CD4-positive, CD25-positive, alpha-beta regulatory T cell (primary cell): ENCODE measurements at regions not wholly inside any gene's neighbourhood (a gene's known extent, or its start where the extent isn't known, plus 50 kb on each side); places are given as distances from the start of the nearest gene placed in this dataset.

Experiments
- ATAC-seq, 2 donors: fragments of 150-1000 bp; cut with Tn5 transposase; one replicate each; pipeline ENCODE4 v1.10.0; 2021; ENCODE audit warnings: low read depth in 2 of 2, moderate number of reproducible peaks in 2 of 2, moderate library complexity in 1 of 2
- DNase-seq, 3 donors: peaks; one replicate each; pipeline versions ENCODE4 v3.0.0 to v3.0.0-alpha.2; 2012 to 2022; ENCODE audit warnings: mixed read lengths in 1 of 3
- H3K27ac ChIP-seq: one replicate; pipeline ENCODE4 v1.7.0; 2013; ENCODE audit warnings: mild to moderate bottlenecking, low read length; ENCODE audit not compliant: insufficient read depth, poor library complexity, severe bottlenecking
- H3K27me3 ChIP-seq: one replicate; pipeline ENCODE4 v1.7.0; 2013; ENCODE audit warnings: low read length; ENCODE audit not compliant: control insufficient read depth, insufficient read depth
- H3K36me3 ChIP-seq: one replicate; pipeline ENCODE4 v1.7.0; 2013; ENCODE audit warnings: mild to moderate bottlenecking, low read length, moderate library complexity; ENCODE audit not compliant: control insufficient read depth, insufficient read depth
- H3K4me1 ChIP-seq: 2 replicates; pipeline ENCODE4 v1.7.0; 2013; ENCODE audit warnings: mild to moderate bottlenecking, low read length; ENCODE audit not compliant: insufficient read depth, control insufficient read depth, poor library complexity, severe bottlenecking
- H3K4me3 ChIP-seq: one replicate; pipeline ENCODE4 v1.7.0; 2013; ENCODE audit warnings: low read depth, mild to moderate bottlenecking, low read length, moderate library complexity
- H3K9me3 ChIP-seq, 2 experiments: 1 replicate in 1 of 2; 2 replicates in 1 of 2; pipeline ENCODE4 v1.7.0; 2013; ENCODE audit warnings: low read length in 2 of 2, mild to moderate bottlenecking in 1 of 2, moderate library complexity in 1 of 2; ENCODE audit not compliant: control insufficient read depth in 2 of 2
- H3K27ac Mint-ChIP-seq, 3 donors: one replicate each; pipeline ENCODE4 v1.8.0; 2020 to 2022; ENCODE audit warnings: mild to moderate bottlenecking in 3 of 3, mixed read lengths in 3 of 3, moderate library complexity in 2 of 3
- H3K27me3 Mint-ChIP-seq: one replicate; pipeline ENCODE4 v1.8.0; 2022; ENCODE audit warnings: mild to moderate bottlenecking, mixed read lengths
- H3K36me3 Mint-ChIP-seq: one replicate; pipeline ENCODE4 v1.8.0; 2020; ENCODE audit warnings: mixed read lengths
- H3K4me1 Mint-ChIP-seq, 4 donors: one replicate each; pipeline ENCODE4 v1.8.0; 2020 to 2022; ENCODE audit warnings: mixed read lengths in 4 of 4, mild to moderate bottlenecking in 1 of 4
- H3K4me3 Mint-ChIP-seq, 4 donors: one replicate each; pipeline ENCODE4 v1.8.0; 2020 to 2022; ENCODE audit warnings: mild to moderate bottlenecking in 4 of 4, mixed read lengths in 4 of 4, moderate library complexity in 3 of 4
- H3K9me3 Mint-ChIP-seq, 7 donors: one replicate each; pipeline ENCODE4 v1.8.0; 2020 to 2022; ENCODE audit warnings: mixed read lengths in 7 of 7, mild to moderate bottlenecking in 3 of 7, moderate library complexity in 2 of 7

GRCh38 chr5:54624805-54625568 is 107.4 kb downstream of the SNX18 start:
- H3K27ac Mint-ChIP-seq: no peak overlapping the region

GRCh38 chr5:54621709-54622108 is 104.2 kb downstream of the SNX18 start:
- no peak overlapping the region for H3K4me3 Mint-ChIP-seq
- no peaks in the 10 kb centered on the region for H3K27me3 ChIP-seq

More at GRCh38 chr5:54624805-54625568, 107.4 kb downstream of the SNX18 start:
- H3K27me3 ChIP-seq: no peaks in the 10 kb centered on the region
- no peaks in the 10 kb centered on the region for H3K36me3 ChIP-seq
- Mint-ChIP-seq H3K27me3 (no peaks in the 10 kb centered on the region), H3K4me1 (peaks cover 0 to 6% (median under 1%) of the 10 kb centered on the region in 4 donors), H3K4me3 (no peak overlapping the region), H3K36me3 (no peaks in the 10 kb centered on the region), H3K9me3 (peaks cover 0 to 4% (median 2%) of the 10 kb centered on the region in 7 donors)
- peaks cover 3 to 5% of the 10 kb centered on the region in 2 experiments for H3K9me3 ChIP-seq
- DNase-seq (no peak), ATAC-seq (no peak)
- no peaks in the 10 kb centered on the region for H3K4me1 ChIP-seq
- no peak overlapping the region for H3K4me3 ChIP-seq
- H3K27ac ChIP-seq: no peak overlapping the region

GRCh38 chr5:54621048-54621447 is 103.5 kb downstream of the SNX18 start:
- H3K36me3 Mint-ChIP-seq: no peaks in the 10 kb centered on the region
- no peaks in the 10 kb centered on the region for H3K36me3 ChIP-seq
- H3K27me3 Mint-ChIP-seq: peaks cover 12% of the 10 kb centered on the region
- no peak overlapping the region for H3K27ac Mint-ChIP-seq
- no peak overlapping the region for H3K4me3 Mint-ChIP-seq
- no peaks in the 10 kb centered on the region for H3K27me3 ChIP-seq
- DNase-seq (no peak), ATAC-seq (no peak)
- H3K9me3 ChIP-seq: no peaks in the 10 kb centered on the region
- H3K4me1 ChIP-seq: no peaks in the 10 kb centered on the region
- H3K9me3 Mint-ChIP-seq: peaks cover 0 to 2% (median 0%) of the 10 kb centered on the region in 7 donors
- H3K4me3 ChIP-seq: no peak overlapping the region
- no peak overlapping the region for H3K27ac ChIP-seq
- H3K4me1 Mint-ChIP-seq: peaks cover 0 to 8% (median 3%) of the 10 kb centered on the region in 4 donors

More at GRCh38 chr5:54621709-54622108, 104.2 kb downstream of the SNX18 start:
- DNase-seq (no peak), ATAC-seq (no peak)
- no peaks in the 10 kb centered on the region for H3K9me3 ChIP-seq
- no peaks in the 10 kb centered on the region for H3K36me3 ChIP-seq
- no peak overlapping the region for H3K27ac ChIP-seq
- H3K9me3 Mint-ChIP-seq: peaks cover 0 to 2% (median 0%) of the 10 kb centered on the region in 7 donors
- H3K27ac Mint-ChIP-seq: no peak overlapping the region
- peaks cover 0 to 7% (median 3%) of the 10 kb centered on the region in 4 donors for H3K4me1 Mint-ChIP-seq
- no peaks in the 10 kb centered on the region for H3K36me3 Mint-ChIP-seq
- no peaks in the 10 kb centered on the region for H3K4me1 ChIP-seq
- peaks cover 12% of the 10 kb centered on the region for H3K27me3 Mint-ChIP-seq
- H3K4me3 ChIP-seq: no peak overlapping the region

GRCh38 chr5:54620141-54620933 is 102.8 kb downstream of the SNX18 start:
- no peaks in the 10 kb centered on the region for H3K36me3 Mint-ChIP-seq
- Histone ChIP-seq H3K36me3 (no peaks in the 10 kb centered on the region), H3K9me3 (no peaks in the 10 kb centered on the region), H3K27ac (no peak overlapping the region), H3K27me3 (no peaks in the 10 kb centered on the region), H3K4me3 (no peak overlapping the region), H3K4me1 (no peaks in the 10 kb centered on the region)
- peak overlapping the region in 1 of 3 donors; percentile 23 for H3K27ac Mint-ChIP-seq
- peaks cover 0 to 2% (median 0%) of the 10 kb centered on the region in 7 donors for H3K9me3 Mint-ChIP-seq
- peaks cover 12% of the 10 kb centered on the region for H3K27me3 Mint-ChIP-seq
- H3K4me1 Mint-ChIP-seq: peaks cover 3 to 8% (median 6%) of the 10 kb centered on the region in 4 donors
- DNase-seq (no peak), ATAC-seq (no peak)
- no peak overlapping the region for H3K4me3 Mint-ChIP-seq

- Histone ChIP-seq H3K36me3 (no peaks in the 10 kb centered on the region), H3K27ac (no peak overlapping the region), H3K4me3 (no peak overlapping the region), H3K4me1 (no peaks in the 10 kb centered on the region), H3K9me3 (no peaks in the 10 kb centered on the region), H3K27me3 (no peaks in the 10 kb centered on the region)
- ATAC-seq (no peak), DNase-seq (no peak)
- Mint-ChIP-seq H3K27ac (peak overlapping the region in 2 of 3 donors; percentile 23 to 37), H3K4me3 (no peak overlapping the region), H3K4me1 (peaks cover 6 to 10% (median 8%) of the 10 kb centered on the region in 4 donors), H3K36me3 (no peaks in the 10 kb centered on the region), H3K27me3 (peaks cover 12% of the 10 kb centered on the region), H3K9me3 (peaks cover 0 to 2% (median 0%) of the 10 kb centered on the region in 7 donors)
Measured at GRCh38 chr5:54619731-54620130, 102.2 kb downstream of the SNX18 start.

- no peaks in the 10 kb centered on the region for H3K36me3 ChIP-seq
- no peaks in the 10 kb centered on the region for H3K9me3 ChIP-seq
- DNase-seq (no peak), ATAC-seq (no peak)
- H3K4me3 ChIP-seq: no peak overlapping the region
- peak overlapping the region in 2 of 3 donors; percentile 10 to 81 for H3K27ac Mint-ChIP-seq
- H3K4me1 ChIP-seq: no peaks in the 10 kb centered on the region
- H3K36me3 Mint-ChIP-seq: no peaks in the 10 kb centered on the region
- H3K4me3 Mint-ChIP-seq: no peak overlapping the region
- no peak overlapping the region for H3K27ac ChIP-seq
- peaks cover 6 to 17% (median 8%) of the 10 kb centered on the region in 4 donors for H3K4me1 Mint-ChIP-seq
- H3K27me3 ChIP-seq: no peaks in the 10 kb centered on the region
- H3K9me3 Mint-ChIP-seq: peaks cover 0 to 2% (median 0%) of the 10 kb centered on the region in 7 donors
- H3K27me3 Mint-ChIP-seq: peaks cover 12% of the 10 kb centered on the region
Measured at GRCh38 chr5:54616518-54617220, 99.1 kb downstream of the SNX18 start.

- Mint-ChIP-seq H3K9me3 (peaks cover 0 to 2% (median 0%) of the 10 kb centered on the region in 7 donors), H3K27me3 (peaks cover 12% of the 10 kb centered on the region), H3K4me1 (peaks cover 8 to 23% (median 11%) of the 10 kb centered on the region in 4 donors), H3K36me3 (no peaks in the 10 kb centered on the region), H3K27ac (peak overlapping the region in 1 of 3 donors; percentile 9), H3K4me3 (no peak overlapping the region)
- Histone ChIP-seq H3K9me3 (no peaks in the 10 kb centered on the region), H3K4me1 (peaks cover 5% of the 10 kb centered on the region), H3K27ac (no peak overlapping the region), H3K27me3 (no peaks in the 10 kb centered on the region), H3K4me3 (no peak overlapping the region), H3K36me3 (no peaks in the 10 kb centered on the region)
- DNase-seq (no peak), ATAC-seq (no peak)
Measured at GRCh38 chr5:54616031-54616430, 98.5 kb downstream of the SNX18 start.
